ENCODE measurements at regions not wholly inside any gene's neighbourhood (a gene's known extent, or its start where the extent isn't known, plus 50 kb on each side); places are given as distances from the start of the nearest gene placed in this dataset.

DNA sequence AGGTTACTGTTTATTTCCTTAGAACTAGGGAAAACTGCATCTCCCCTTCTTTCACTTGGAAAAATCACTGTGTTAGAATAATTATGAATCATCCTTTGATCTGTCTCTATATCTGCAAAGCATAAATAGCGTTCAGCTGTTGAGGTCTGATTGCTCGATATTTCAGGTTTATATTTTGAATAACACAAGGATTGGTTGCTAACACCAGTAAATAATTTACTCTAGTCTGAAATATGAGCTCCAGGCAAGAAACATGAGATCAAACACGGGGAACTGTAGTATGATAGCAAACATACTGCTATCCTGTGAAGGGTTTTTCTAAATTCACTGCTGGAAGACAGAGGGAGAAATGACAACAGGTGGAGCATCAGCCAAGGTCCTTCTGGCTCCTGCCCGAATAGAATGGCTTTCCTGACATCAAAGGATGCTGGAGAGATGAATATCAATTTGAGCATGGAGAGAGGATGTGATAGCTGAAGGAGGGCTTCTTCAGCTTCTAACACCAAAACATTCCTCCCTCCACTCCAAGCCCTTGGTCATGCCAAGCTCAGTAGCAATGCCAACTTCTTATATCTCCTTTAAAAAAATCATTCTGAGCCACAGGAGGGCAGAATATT, 450.3 kb downstream of the SHISA9 start:
- TF ChIP-seq, protein P1, sequence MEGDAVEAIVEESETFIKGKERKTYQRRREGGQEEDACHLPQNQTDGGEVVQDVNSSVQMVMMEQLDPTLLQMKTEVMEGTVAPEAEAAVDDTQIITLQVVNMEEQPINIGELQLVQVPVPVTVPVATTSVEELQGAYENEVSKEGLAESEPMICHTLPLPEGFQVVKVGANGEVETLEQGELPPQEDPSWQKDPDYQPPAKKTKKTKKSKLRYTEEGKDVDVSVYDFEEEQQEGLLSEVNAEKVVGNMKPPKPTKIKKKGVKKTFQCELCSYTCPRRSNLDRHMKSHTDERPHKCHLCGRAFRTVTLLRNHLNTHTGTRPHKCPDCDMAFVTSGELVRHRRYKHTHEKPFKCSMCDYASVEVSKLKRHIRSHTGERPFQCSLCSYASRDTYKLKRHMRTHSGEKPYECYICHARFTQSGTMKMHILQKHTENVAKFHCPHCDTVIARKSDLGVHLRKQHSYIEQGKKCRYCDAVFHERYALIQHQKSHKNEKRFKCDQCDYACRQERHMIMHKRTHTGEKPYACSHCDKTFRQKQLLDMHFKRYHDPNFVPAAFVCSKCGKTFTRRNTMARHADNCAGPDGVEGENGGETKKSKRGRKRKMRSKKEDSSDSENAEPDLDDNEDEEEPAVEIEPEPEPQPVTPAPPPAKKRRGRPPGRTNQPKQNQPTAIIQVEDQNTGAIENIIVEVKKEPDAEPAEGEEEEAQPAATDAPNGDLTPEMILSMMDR (IDR thresholded peaks at IDR 0.05), result no peak
- TF ChIP-seq POLR2A (IDR thresholded peaks at IDR 0.05), result no peak
- TF ChIP-seq EP300 (IDR thresholded peaks at IDR 0.05), result no peak
- no peak for TF ChIP-seq POLR2AphosphoS5 (IDR thresholded peaks at IDR 0.05)

All from sigmoid colon (tissue), 4 donors.